Esophagus muscularis mucosa (tissue), 3 donors: ENCODE measurements at regions not wholly inside any gene's neighbourhood (a gene's known extent, or its start where the extent isn't known, plus 50 kb on each side); places are given as distances from the start of the nearest gene placed in this dataset.
"Not testable (repeated sequence)": the region's sequence is repeated elsewhere in the genome, so short reads cannot be mapped to it uniquely, and the experiment has no call there.

Source experiments
- POLR2AphosphoS5 ChIP-seq, 2 donors: sonication (generic); formaldehyde crosslinking; IDR thresholded peaks; one replicate each; pipeline ENCODE4 v1.6.1; 2017; ENCODE audit warnings: antibody characterized with exemption in 2 of 2
- TF ChIP-seq, protein P1 (sequence below), 3 experiments: fragments of 200-600 bp in 2 of 3; fragments of 450-650 bp in 1 of 3; sonication (generic) in 2 of 3; IDR thresholded peaks; one replicate each; pipeline ENCODE4 v1.5.1; 2017 to 2019; ENCODE audit warnings: antibody characterized with exemption in 3 of 3, mild to moderate bottlenecking in 2 of 3, moderate library complexity in 1 of 3

- TF ChIP-seq, protein P1, sequence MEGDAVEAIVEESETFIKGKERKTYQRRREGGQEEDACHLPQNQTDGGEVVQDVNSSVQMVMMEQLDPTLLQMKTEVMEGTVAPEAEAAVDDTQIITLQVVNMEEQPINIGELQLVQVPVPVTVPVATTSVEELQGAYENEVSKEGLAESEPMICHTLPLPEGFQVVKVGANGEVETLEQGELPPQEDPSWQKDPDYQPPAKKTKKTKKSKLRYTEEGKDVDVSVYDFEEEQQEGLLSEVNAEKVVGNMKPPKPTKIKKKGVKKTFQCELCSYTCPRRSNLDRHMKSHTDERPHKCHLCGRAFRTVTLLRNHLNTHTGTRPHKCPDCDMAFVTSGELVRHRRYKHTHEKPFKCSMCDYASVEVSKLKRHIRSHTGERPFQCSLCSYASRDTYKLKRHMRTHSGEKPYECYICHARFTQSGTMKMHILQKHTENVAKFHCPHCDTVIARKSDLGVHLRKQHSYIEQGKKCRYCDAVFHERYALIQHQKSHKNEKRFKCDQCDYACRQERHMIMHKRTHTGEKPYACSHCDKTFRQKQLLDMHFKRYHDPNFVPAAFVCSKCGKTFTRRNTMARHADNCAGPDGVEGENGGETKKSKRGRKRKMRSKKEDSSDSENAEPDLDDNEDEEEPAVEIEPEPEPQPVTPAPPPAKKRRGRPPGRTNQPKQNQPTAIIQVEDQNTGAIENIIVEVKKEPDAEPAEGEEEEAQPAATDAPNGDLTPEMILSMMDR (IDR thresholded peaks at IDR 0.05) = not testable (repeated sequence)
- not testable (repeated sequence) for TF ChIP-seq POLR2AphosphoS5 (IDR thresholded peaks at IDR 0.05)
Observed at GRCh38 chr15:62256430-62256829, 91.3 kb upstream of the C2CD4B start.
